Neural cell (in vitro differentiated cells): ENCODE measurements at regions not wholly inside any gene's neighbourhood (a gene's known extent, or its start where the extent isn't known, plus 50 kb on each side); places are given as distances from the start of the nearest gene placed in this dataset.

Experiments
- H2AFZ ChIP-seq: fragments of 200-600, 300-800 bp; sonication (generic), shearing (Covaris generic); 2 replicates; pipeline ENCODE4 v1.6.0; 2014; ENCODE audit warnings: low read depth, mild to moderate bottlenecking, antibody characterized with exemption, low read length, moderate library complexity
- H3F3A ChIP-seq: fragments of 200-600 bp; shearing (Covaris generic); 2 replicates; pipeline ENCODE4 v1.6.1; 2016; ENCODE audit warnings: mild to moderate bottlenecking, moderate library complexity, mixed read lengths, antibody characterized with exemption, low read length; ENCODE audit not compliant: insufficient read depth, poor library complexity, severe bottlenecking
- H3K27ac ChIP-seq: fragments of 200-600, 300-800 bp; sonication (generic), shearing (Covaris generic); 2 replicates; pipeline ENCODE4 v1.5.1; 2014; ENCODE audit warnings: mild to moderate bottlenecking, low read length, moderate library complexity
- H3K27me3 ChIP-seq: fragments of 300-800, 200-600 bp; sonication (generic), shearing (Covaris generic); 2 replicates; pipeline ENCODE4 v1.6.0; 2014; ENCODE audit warnings: mild to moderate bottlenecking, low read depth, low read length, moderate library complexity; ENCODE audit not compliant: insufficient read depth
- H3K36me3 ChIP-seq: fragments of 300-800, 200-600 bp; sonication (generic), shearing (Covaris generic); 2 replicates; pipeline ENCODE4 v1.5.1; 2014; ENCODE audit warnings: mild to moderate bottlenecking, antibody characterized with exemption, low read length, moderate library complexity; ENCODE audit not compliant: insufficient read depth
- H3K4me2 ChIP-seq: fragments of 300-800, 200-600 bp; sonication (generic), shearing (Covaris generic); 2 replicates; pipeline ENCODE4 v1.6.0; 2014; ENCODE audit warnings: mild to moderate bottlenecking, low read length
- H3K4me3 ChIP-seq: fragments of 300-800, 200-600 bp; sonication (generic), shearing (Covaris generic); 2 replicates; pipeline ENCODE4 v1.5.1; 2014; ENCODE audit warnings: mild to moderate bottlenecking, low read length, moderate library complexity
- H3K79me2 ChIP-seq: fragments of 200-600 bp; shearing (Covaris generic); replicated peaks from 2 replicates; pipeline ENCODE4 v1.6.0; 2014; ENCODE audit warnings: mild to moderate bottlenecking, low read length, moderate library complexity; ENCODE audit not compliant: insufficient read depth
- H3K9ac ChIP-seq: fragments of 300-800, 200-600 bp; sonication (generic), shearing (Covaris generic); 2 replicates; pipeline ENCODE4 v1.6.1; 2016; ENCODE audit warnings: mild to moderate bottlenecking, low read length, mixed read lengths
- H3K9me2 ChIP-seq: fragments of 200-600 bp; shearing (Covaris generic); 2 replicates; pipeline ENCODE4 v1.6.1; 2016; ENCODE audit warnings: mild to moderate bottlenecking, low read length, mixed read lengths; ENCODE audit not compliant: insufficient read depth
- H3K9me3 ChIP-seq: fragments of 200-600, 300-800 bp; sonication (generic), shearing (Covaris generic); 2 replicates; pipeline ENCODE4 v1.6.1; 2016; ENCODE audit warnings: mild to moderate bottlenecking, mixed run types, low read length, moderate library complexity, mixed read lengths
- H4K20me1 ChIP-seq: fragments of 200-600 bp; shearing (Covaris generic); 2 replicates; pipeline ENCODE4 v1.6.1; 2016; ENCODE audit warnings: mild to moderate bottlenecking, mixed run types; ENCODE audit not compliant: insufficient read depth
- CTCF ChIP-seq: fragments of 450-650 bp; IDR thresholded peaks from 2 replicates; pipeline ENCODE4 v1.5.1; 2014; ENCODE audit warnings: antibody characterized with exemption, mild to moderate bottlenecking, moderate library complexity; ENCODE audit not compliant: poor library complexity, severe bottlenecking
- EP300 ChIP-seq: fragments of 450-650 bp; conservative IDR thresholded peaks from 2 replicates; pipeline ENCODE4 v1.6.1; 2014; ENCODE audit warnings: antibody characterized with exemption, mild to moderate bottlenecking, moderate library complexity; ENCODE audit not compliant: poor library complexity, severe bottlenecking
- EZH2 ChIP-seq: fragments of 200-600, 300-800 bp; shearing (Covaris generic), sonication (generic); IDR thresholded peaks from 2 replicates; pipeline ENCODE4 v1.6.1; 2014; ENCODE audit warnings: antibody characterized with exemption, low read length, borderline replicate concordance, mild to moderate bottlenecking; ENCODE audit not compliant: insufficient read depth, poor library complexity, severe bottlenecking
- MXI1 ChIP-seq: fragments of 450-650 bp; conservative IDR thresholded peaks from 2 replicates; pipeline ENCODE4 v1.6.1; 2014; ENCODE audit warnings: antibody characterized with exemption, mild to moderate bottlenecking; ENCODE audit not compliant: poor library complexity, severe bottlenecking
- POLR2AphosphoS5 ChIP-seq: IDR thresholded peaks from 2 replicates; pipeline ENCODE4 v1.6.1; 2012
- RAD21 ChIP-seq: fragments of 450-650 bp; conservative IDR thresholded peaks from 2 replicates; pipeline ENCODE4 v1.6.1; 2014; ENCODE audit warnings: antibody characterized with exemption, mild to moderate bottlenecking, moderate library complexity
- REST ChIP-seq: IDR thresholded peaks from 2 replicates; pipeline ENCODE4 v1.6.1; 2012; ENCODE audit warnings: borderline replicate concordance
- SMC3 ChIP-seq: fragments of 450-650 bp; conservative IDR thresholded peaks from 2 replicates; pipeline ENCODE4 v1.6.1; 2014; ENCODE audit warnings: antibody characterized with exemption, mild to moderate bottlenecking, moderate library complexity; ENCODE audit not compliant: poor library complexity
- TAF1 ChIP-seq: IDR thresholded peaks from 2 replicates; pipeline ENCODE4 v1.6.1; 2012; ENCODE audit warnings: low read depth

GRCh38 chr10:117796130-117796745, 250.5 kb downstream of the RAB11FIP2 start:
- no peaks in the 10 kb centered on the region for H3K27me3 ChIP-seq
- H3K9me2 ChIP-seq, result no peaks in the 10 kb centered on the region
- H3K27ac ChIP-seq, result no peak overlapping the region
- no peak overlapping the region for H3K9ac ChIP-seq
- H3K4me3 ChIP-seq, result no peak overlapping the region
- no peak overlapping the region for H2AFZ ChIP-seq
- TF ChIP-seq TAF1 (no peak), REST (no peak), CTCF (no peak), EZH2 (no peak), MXI1 (no peak), RAD21 (no peak), EP300 (peak; percentile 45), SMC3 (no peak), POLR2AphosphoS5 (peak; percentile 43)
- no peak overlapping the region for H3K4me2 ChIP-seq
- H3F3A ChIP-seq, result no peaks in the 10 kb centered on the region
- H3K79me2 ChIP-seq, result no peaks in the 10 kb centered on the region
- H3K36me3 ChIP-seq, result no peaks in the 10 kb centered on the region
- H4K20me1 ChIP-seq, result no peaks in the 10 kb centered on the region
- H3K9me3 ChIP-seq, result no peaks in the 10 kb centered on the region

GRCh38 chr10:117797296-117797695, 249.4 kb downstream of the RAB11FIP2 start:
- Histone ChIP-seq H3K4me3 (no peak overlapping the region), H3F3A (no peaks in the 10 kb centered on the region), H3K36me3 (no peaks in the 10 kb centered on the region)

More at GRCh38 chr10:117797296-117797695, 249.4 kb downstream of the RAB11FIP2 start:
- TF ChIP-seq REST (no peak), TAF1 (no peak), POLR2AphosphoS5 (no peak), EP300 (no peak), EZH2 (no peak), RAD21 (no peak), SMC3 (no peak), MXI1 (no peak), CTCF (no peak)
- H4K20me1 ChIP-seq, result no peaks in the 10 kb centered on the region
- no peak overlapping the region for H2AFZ ChIP-seq
- no peak overlapping the region for H3K9ac ChIP-seq
- no peak overlapping the region for H3K27ac ChIP-seq
- no peaks in the 10 kb centered on the region for H3K9me3 ChIP-seq
- H3K27me3 ChIP-seq, result no peaks in the 10 kb centered on the region
- H3K79me2 ChIP-seq, result no peaks in the 10 kb centered on the region
- no peak overlapping the region for H3K4me2 ChIP-seq
- no peaks in the 10 kb centered on the region for H3K9me2 ChIP-seq
